ENCODE measurements at regions not wholly inside any gene's neighbourhood (a gene's known extent, or its start where the extent isn't known, plus 50 kb on each side); places are given as distances from the start of the nearest gene placed in this dataset.

- Mint-ChIP-seq H3K4me3 (ENCODE audit: low read depth) (no peak overlapping the region), H3K27ac (no peak overlapping the region), H3K36me3 (ENCODE audit: insufficient read depth) (no peaks in the 10 kb centered on the region), H3K27me3 (no peaks in the 10 kb centered on the region), H3K4me1 (ENCODE audit: low read depth) (peaks cover 38% of the 10 kb centered on the region), H3K9me3 (ENCODE audit: low read depth) (no peaks in the 10 kb centered on the region)
- TF ChIP-seq CTCF (IDR thresholded peaks at IDR 0.05; ENCODE audit: unreplicated experiment), result no peak
- no peak for DNase-seq (ENCODE audit: low spot score, unreplicated experiment)
Observed at GRCh38 chr5:92779536-92779935, 801.5 kb downstream of the NR2F1-AS1 start.

GRCh38 chr5:92778261-92778660 lies 802.8 kb downstream of the NR2F1-AS1 start:
- Mint-ChIP-seq H3K27me3 (no peaks in the 10 kb centered on the region), H3K4me1 (ENCODE audit: low read depth) (peaks cover 38% of the 10 kb centered on the region), H3K4me3 (ENCODE audit: low read depth) (no peak overlapping the region), H3K27ac (no peak overlapping the region), H3K36me3 (ENCODE audit: insufficient read depth) (no peaks in the 10 kb centered on the region), H3K9me3 (ENCODE audit: low read depth) (no peaks in the 10 kb centered on the region)
- TF ChIP-seq CTCF (IDR thresholded peaks at IDR 0.05; ENCODE audit: unreplicated experiment), result no peak
- DNase-seq (ENCODE audit: low spot score, unreplicated experiment), result no peak

- Mint-ChIP-seq H3K4me3 (ENCODE audit: low read depth) (no peak overlapping the region), H3K27ac (peak overlapping the region; percentile 67), H3K27me3 (no peaks in the 10 kb centered on the region), H3K9me3 (ENCODE audit: low read depth) (no peaks in the 10 kb centered on the region), H3K4me1 (ENCODE audit: low read depth) (peaks cover 38% of the 10 kb centered on the region), H3K36me3 (ENCODE audit: insufficient read depth) (no peaks in the 10 kb centered on the region)
- DNase-seq (ENCODE audit: low spot score, unreplicated experiment), result no peak
- no peak for TF ChIP-seq CTCF (IDR thresholded peaks at IDR 0.05; ENCODE audit: unreplicated experiment)
Observed at GRCh38 chr5:92777421-92777820, 803.6 kb downstream of the NR2F1-AS1 start.

GRCh38 chr5:92775711-92776615 lies 805.1 kb downstream of the NR2F1-AS1 start:
- no peaks in the 10 kb centered on the region for H3K27me3 Mint-ChIP-seq
- no peaks in the 10 kb centered on the region for H3K9me3 Mint-ChIP-seq (ENCODE audit: low read depth)
- peaks cover 33% of the 10 kb centered on the region for H3K4me1 Mint-ChIP-seq (ENCODE audit: low read depth)
- TF ChIP-seq CTCF (IDR thresholded peaks at IDR 0.05; ENCODE audit: unreplicated experiment), result no peak
- no peak for DNase-seq (ENCODE audit: low spot score, unreplicated experiment)
- peak overlapping the region; percentile 11 for H3K4me3 Mint-ChIP-seq (ENCODE audit: low read depth)
- H3K36me3 Mint-ChIP-seq (ENCODE audit: insufficient read depth), result no peaks in the 10 kb centered on the region
- peak overlapping the region; percentile 67 for H3K27ac Mint-ChIP-seq

- H3K4me1 Mint-ChIP-seq (ENCODE audit: low read depth), result peaks cover 6% of the 10 kb centered on the region
- TF ChIP-seq CTCF (IDR thresholded peaks at IDR 0.05; ENCODE audit: unreplicated experiment), result no peak
- H3K36me3 Mint-ChIP-seq (ENCODE audit: insufficient read depth), result no peaks in the 10 kb centered on the region
- H3K27me3 Mint-ChIP-seq, result no peaks in the 10 kb centered on the region
- H3K9me3 Mint-ChIP-seq (ENCODE audit: low read depth), result peaks cover 5% of the 10 kb centered on the region
- H3K4me3 Mint-ChIP-seq (ENCODE audit: low read depth), result no peak overlapping the region
- no peak for DNase-seq (ENCODE audit: low spot score, unreplicated experiment)
- no peak overlapping the region for H3K27ac Mint-ChIP-seq
Observed at GRCh38 chr5:92769978-92770377, 811.0 kb downstream of the NR2F1-AS1 start.
